ENCODE measurements at regions not wholly inside any gene's neighbourhood (a gene's known extent, or its start where the extent isn't known, plus 50 kb on each side); places are given as distances from the start of the nearest gene placed in this dataset.

- TF ChIP-seq CTCF (conservative IDR thresholded peaks at IDR 0.05; ENCODE audit: low read depth in 2 of 2) (no peak), EZH2phosphoT487 (IDR thresholded peaks at IDR 0.05; ENCODE audit: unreplicated experiment) (no peak), POLR2AphosphoS5 (IDR thresholded peaks at IDR 0.05; ENCODE audit: low read depth) (no peak), EZH2 (IDR thresholded peaks at IDR 0.05; ENCODE audit: low read depth, unreplicated experiment) (no peak), CREB1 (CRISPR knock-in tag; IDR thresholded peaks at IDR 0.05; ENCODE audit: low read depth) (no peak), STAT1 (IDR thresholded peaks at IDR 0.05; ENCODE audit: unreplicated experiment) (no peak), NANOG (IDR thresholded peaks at IDR 0.05; ENCODE audit: borderline replicate concordance) (no peak), ETS1 (IDR thresholded peaks at IDR 0.05) (no peak), JUNB (IDR thresholded peaks at IDR 0.05; ENCODE audit: unreplicated experiment) (no peak)
- TF ChIP-seq, protein P1, sequence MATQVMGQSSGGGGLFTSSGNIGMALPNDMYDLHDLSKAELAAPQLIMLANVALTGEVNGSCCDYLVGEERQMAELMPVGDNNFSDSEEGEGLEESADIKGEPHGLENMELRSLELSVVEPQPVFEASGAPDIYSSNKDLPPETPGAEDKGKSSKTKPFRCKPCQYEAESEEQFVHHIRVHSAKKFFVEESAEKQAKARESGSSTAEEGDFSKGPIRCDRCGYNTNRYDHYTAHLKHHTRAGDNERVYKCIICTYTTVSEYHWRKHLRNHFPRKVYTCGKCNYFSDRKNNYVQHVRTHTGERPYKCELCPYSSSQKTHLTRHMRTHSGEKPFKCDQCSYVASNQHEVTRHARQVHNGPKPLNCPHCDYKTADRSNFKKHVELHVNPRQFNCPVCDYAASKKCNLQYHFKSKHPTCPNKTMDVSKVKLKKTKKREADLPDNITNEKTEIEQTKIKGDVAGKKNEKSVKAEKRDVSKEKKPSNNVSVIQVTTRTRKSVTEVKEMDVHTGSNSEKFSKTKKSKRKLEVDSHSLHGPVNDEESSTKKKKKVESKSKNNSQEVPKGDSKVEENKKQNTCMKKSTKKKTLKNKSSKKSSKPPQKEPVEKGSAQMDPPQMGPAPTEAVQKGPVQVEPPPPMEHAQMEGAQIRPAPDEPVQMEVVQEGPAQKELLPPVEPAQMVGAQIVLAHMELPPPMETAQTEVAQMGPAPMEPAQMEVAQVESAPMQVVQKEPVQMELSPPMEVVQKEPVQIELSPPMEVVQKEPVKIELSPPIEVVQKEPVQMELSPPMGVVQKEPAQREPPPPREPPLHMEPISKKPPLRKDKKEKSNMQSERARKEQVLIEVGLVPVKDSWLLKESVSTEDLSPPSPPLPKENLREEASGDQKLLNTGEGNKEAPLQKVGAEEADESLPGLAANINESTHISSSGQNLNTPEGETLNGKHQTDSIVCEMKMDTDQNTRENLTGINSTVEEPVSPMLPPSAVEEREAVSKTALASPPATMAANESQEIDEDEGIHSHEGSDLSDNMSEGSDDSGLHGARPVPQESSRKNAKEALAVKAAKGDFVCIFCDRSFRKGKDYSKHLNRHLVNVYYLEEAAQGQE (IDR thresholded peaks at IDR 0.05; ENCODE audit: unreplicated experiment), result no peak
These were observed 54.9 kb upstream of the SLC22A25 start for GRCh38 chr11:63298258-63298657.
